HEK293 (cell line): ENCODE measurements at regions not wholly inside any gene's neighbourhood (a gene's known extent, or its start where the extent isn't known, plus 50 kb on each side); places are given as distances from the start of the nearest gene placed in this dataset.

Source experiments
- GLI2 ChIP-seq: fragments of 450-650 bp; formaldehyde crosslinking; IDR thresholded peaks from 2 replicates; pipeline ENCODE4; 2017; ENCODE audit warnings: missing biosample characterization, missing genetic modification characterization, low read depth, borderline replicate concordance
- HOXD13 ChIP-seq: sonication (generic); formaldehyde crosslinking; IDR thresholded peaks from 2 replicates; pipeline ENCODE4 v1.8.0; 2022; ENCODE audit warnings: missing genetic modification reagents, borderline replicate concordance
- IKZF3 ChIP-seq: fragments of 450-650 bp; IDR thresholded peaks from 2 replicates; pipeline ENCODE4 v1.5.0; 2018; ENCODE audit warnings: missing biosample characterization, mild to moderate bottlenecking, missing genetic modification characterization, moderate library complexity
- KLF17 ChIP-seq: fragments of 450-650 bp; formaldehyde crosslinking; IDR thresholded peaks from 2 replicates; pipeline ENCODE4 v1.5.1; 2016; ENCODE audit warnings: missing biosample characterization, missing genetic modification characterization
- MZF1 ChIP-seq: fragments of 450-650 bp; formaldehyde crosslinking; IDR thresholded peaks from 2 replicates; pipeline ENCODE4 v1.5.1; 2017; ENCODE audit warnings: missing biosample characterization, missing genetic modification characterization, borderline replicate concordance
- PRDM10 ChIP-seq: fragments of 450-650 bp; formaldehyde crosslinking; IDR thresholded peaks from 2 replicates; pipeline ENCODE4 v1.5.1; 2016; ENCODE audit warnings: missing biosample characterization, missing genetic modification characterization
- PRDM2 ChIP-seq: fragments of 450-650 bp; formaldehyde crosslinking; IDR thresholded peaks from 2 replicates; pipeline ENCODE4 v1.5.1; 2016; ENCODE audit warnings: missing biosample characterization, missing genetic modification characterization, borderline replicate concordance
- PRDM6 ChIP-seq: fragments of 450-650 bp; formaldehyde crosslinking; IDR thresholded peaks from 2 replicates; pipeline ENCODE4 v1.5.1; 2017; ENCODE audit warnings: missing biosample characterization, missing genetic modification characterization
- SALL2 ChIP-seq: fragments of 450-650 bp; formaldehyde crosslinking; IDR thresholded peaks from 2 replicates; pipeline ENCODE4 v1.5.0; 2017; ENCODE audit warnings: missing biosample characterization, mild to moderate bottlenecking, missing genetic modification characterization, borderline replicate concordance
- TCF7L2 ChIP-seq: IDR thresholded peaks from 2 replicates; pipeline ENCODE4 v1.6.1; 2011; ENCODE audit warnings: low read depth, mild to moderate bottlenecking, inconsistent platforms, low read length, moderate library complexity, borderline replicate concordance
- TRIM28 ChIP-seq: IDR thresholded peaks from 2 replicates; pipeline ENCODE4 v1.6.1; 2011; ENCODE audit warnings: low read length, control low read depth, borderline replicate concordance
- ZBTB1 ChIP-seq: fragments of 450-650 bp; formaldehyde crosslinking; IDR thresholded peaks from 2 replicates; pipeline ENCODE4 v1.5.1; 2016; ENCODE audit warnings: missing biosample characterization, missing genetic modification characterization
- ZBTB21 ChIP-seq: fragments of 450-650 bp; formaldehyde crosslinking; IDR thresholded peaks from 2 replicates; pipeline ENCODE4 v1.5.1; 2017; ENCODE audit warnings: missing biosample characterization, missing genetic modification characterization
- ZBTB26 ChIP-seq: fragments of 450-650 bp; formaldehyde crosslinking; optimal IDR thresholded peaks from 2 replicates; pipeline ENCODE3; 2016; ENCODE audit warnings: missing biosample characterization, mild to moderate bottlenecking, missing genetic modification characterization
- ZNF133 ChIP-seq: fragments of 450-650 bp; formaldehyde crosslinking; IDR thresholded peaks from 2 replicates; pipeline ENCODE4 v1.5.1; 2016; ENCODE audit warnings: missing biosample characterization, missing genetic modification characterization
- ZNF23 ChIP-seq: fragments of 450-650 bp; formaldehyde crosslinking; IDR thresholded peaks from 2 replicates; pipeline ENCODE4 v1.5.1; 2016; ENCODE audit warnings: missing biosample characterization, missing genetic modification characterization, borderline replicate concordance
- ZNF426 ChIP-seq: fragments of 450-650 bp; formaldehyde crosslinking; IDR thresholded peaks from 2 replicates; pipeline ENCODE4 v1.5.1; 2017; ENCODE audit warnings: missing biosample characterization, missing genetic modification characterization, mild to moderate bottlenecking, inconsistent platforms, moderate library complexity
- ZNF544 ChIP-seq: fragments of 450-650 bp; formaldehyde crosslinking; IDR thresholded peaks from 2 replicates; pipeline ENCODE4 v1.5.0; 2017; ENCODE audit warnings: missing biosample characterization, missing genetic modification characterization
- ZNF549 ChIP-seq: fragments of 450-650 bp; IDR thresholded peaks from 2 replicates; pipeline ENCODE4 v1.5.1; 2018; ENCODE audit warnings: missing biosample characterization, missing genetic modification characterization, mild to moderate bottlenecking, inconsistent platforms, moderate library complexity
- ZNF561 ChIP-seq: fragments of 450-650 bp; IDR thresholded peaks from 2 replicates; pipeline ENCODE4 v1.5.1; 2018; ENCODE audit warnings: missing biosample characterization, missing genetic modification characterization, borderline replicate concordance
- ZNF571 ChIP-seq: fragments of 450-650 bp; formaldehyde crosslinking; IDR thresholded peaks from 2 replicates; pipeline ENCODE4 v1.5.0; 2017; ENCODE audit warnings: missing biosample characterization, missing genetic modification characterization
- ZNF623 ChIP-seq: fragments of 450-650 bp; formaldehyde crosslinking; IDR thresholded peaks from 2 replicates; pipeline ENCODE4 v1.5.1; 2016; ENCODE audit warnings: missing biosample characterization, missing genetic modification characterization
- ZNF645 ChIP-seq: fragments of 450-650 bp; formaldehyde crosslinking; IDR thresholded peaks from 2 replicates; pipeline ENCODE4; 2016; ENCODE audit warnings: missing biosample characterization, missing genetic modification characterization
- ZNF776 ChIP-seq: fragments of 450-650 bp; formaldehyde crosslinking; IDR thresholded peaks from 2 replicates; pipeline ENCODE4 v1.5.0; 2017; ENCODE audit warnings: missing biosample characterization, missing genetic modification characterization, borderline replicate concordance
- ZNF843 ChIP-seq: fragments of 450-650 bp; formaldehyde crosslinking; IDR thresholded peaks from 2 replicates; pipeline ENCODE4 v1.5.1; 2016; ENCODE audit warnings: missing biosample characterization, missing genetic modification characterization

GRCh38 chr6:8939615-8940014 lies 504.3 kb upstream of the SLC35B3 start (continued):
- TF ChIP-seq PRDM6 (tag by site-specific recombination) (peak; percentile 86), ZNF623 (peak; percentile 31; the same call in 1 of the 2 replicates), SALL2 (tag by site-specific recombination) (no peak), GLI2 (tag by site-specific recombination) (peak; percentile 93), MZF1 (tag by site-specific recombination) (peak; percentile 51; the same call in 1 of the 2 replicates), HOXD13 (CRISPR knock-in tag) (peak; percentile 89; the same call in 1 of the 2 replicates), ZBTB26 (no peak), IKZF3 (tag by site-specific recombination) (peak; percentile 74), ZNF843 (tag by site-specific recombination) (peak; percentile 95), ZBTB1 (tag by site-specific recombination) (no peak), ZNF426 (tag by site-specific recombination) (no peak), ZNF776 (tag by site-specific recombination) (no peak), ZNF23 (tag by site-specific recombination) (no peak), ZNF549 (tag by site-specific recombination) (no peak), TRIM28 (peak; percentile 85), KLF17 (tag by site-specific recombination) (0 out of 2 replicates have a peak, but pooled peaks have one; percentile 20), ZNF133 (no peak), PRDM2 (no peak), ZNF544 (tag by site-specific recombination) (no peak), ZNF571 (tag by site-specific recombination) (no peak), ZNF645 (tag by site-specific recombination) (peak; percentile 84; the same call in 1 of the 2 replicates), TCF7L2 (peak; percentile 98), ZNF561 (tag by site-specific recombination) (peak; percentile 77; the same call in 1 of the 2 replicates), PRDM10 (tag by site-specific recombination) (no peak), ZBTB21 (tag by site-specific recombination) (peak; percentile 79)
